ENCODE measurements at regions not wholly inside any gene's neighbourhood (a gene's known extent, or its start where the extent isn't known, plus 50 kb on each side); places are given as distances from the start of the nearest gene placed in this dataset.
A peak's percentile ranks its signal among the peaks of the same experiment; 100 is the strongest.

- TF ChIP-seq, protein P1, sequence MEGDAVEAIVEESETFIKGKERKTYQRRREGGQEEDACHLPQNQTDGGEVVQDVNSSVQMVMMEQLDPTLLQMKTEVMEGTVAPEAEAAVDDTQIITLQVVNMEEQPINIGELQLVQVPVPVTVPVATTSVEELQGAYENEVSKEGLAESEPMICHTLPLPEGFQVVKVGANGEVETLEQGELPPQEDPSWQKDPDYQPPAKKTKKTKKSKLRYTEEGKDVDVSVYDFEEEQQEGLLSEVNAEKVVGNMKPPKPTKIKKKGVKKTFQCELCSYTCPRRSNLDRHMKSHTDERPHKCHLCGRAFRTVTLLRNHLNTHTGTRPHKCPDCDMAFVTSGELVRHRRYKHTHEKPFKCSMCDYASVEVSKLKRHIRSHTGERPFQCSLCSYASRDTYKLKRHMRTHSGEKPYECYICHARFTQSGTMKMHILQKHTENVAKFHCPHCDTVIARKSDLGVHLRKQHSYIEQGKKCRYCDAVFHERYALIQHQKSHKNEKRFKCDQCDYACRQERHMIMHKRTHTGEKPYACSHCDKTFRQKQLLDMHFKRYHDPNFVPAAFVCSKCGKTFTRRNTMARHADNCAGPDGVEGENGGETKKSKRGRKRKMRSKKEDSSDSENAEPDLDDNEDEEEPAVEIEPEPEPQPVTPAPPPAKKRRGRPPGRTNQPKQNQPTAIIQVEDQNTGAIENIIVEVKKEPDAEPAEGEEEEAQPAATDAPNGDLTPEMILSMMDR (IDR thresholded peaks at IDR 0.05; ENCODE audit: unreplicated experiment) = no peak
- no peak overlapping the region for H3K27ac Mint-ChIP-seq (ENCODE audit: unreplicated experiment)
- H3K4me3 Mint-ChIP-seq (ENCODE audit: unreplicated experiment) = peak overlapping the region; percentile 88
- DNase-seq (ENCODE audit: low spot score) = no peak
- no peaks in the 10 kb centered on the region for H3K9me3 Mint-ChIP-seq (ENCODE audit: unreplicated experiment)
- H3K4me1 Mint-ChIP-seq (ENCODE audit: unreplicated experiment) = peaks cover 17% of the 10 kb centered on the region
- H3K27me3 Mint-ChIP-seq (ENCODE audit: unreplicated experiment) = peaks cover 1% of the 10 kb centered on the region
- no peaks in the 10 kb centered on the region for H3K36me3 Mint-ChIP-seq (ENCODE audit: low read depth, unreplicated experiment)
These were observed 630.9 kb downstream of the NYAP2 start for GRCh38 chr2:226030369-226030768.

DNA sequence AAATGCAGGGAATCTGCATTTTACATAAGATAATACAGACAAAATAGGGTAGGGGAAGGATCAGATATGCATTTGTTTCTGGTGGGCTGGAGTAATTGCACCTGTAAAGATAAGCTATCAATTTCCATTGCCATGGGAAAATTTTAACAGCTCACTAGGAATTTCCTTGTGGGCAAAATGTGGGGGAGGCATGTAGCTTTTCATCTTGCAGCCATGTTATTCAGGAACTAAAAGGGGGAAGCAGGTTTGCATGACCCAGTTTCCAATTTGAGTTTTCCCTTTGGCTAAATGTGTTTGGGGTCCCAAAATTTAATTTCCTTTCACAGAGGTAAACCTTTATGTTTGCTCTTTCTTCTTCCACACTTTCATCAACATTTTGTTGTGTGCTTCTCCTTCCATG lies 624.4 kb downstream of the NYAP2 start:
- no peaks in the 10 kb centered on the region for H3K9me3 Mint-ChIP-seq (ENCODE audit: unreplicated experiment)
- no peaks in the 10 kb centered on the region for H3K36me3 Mint-ChIP-seq (ENCODE audit: low read depth, unreplicated experiment)
- H3K27me3 Mint-ChIP-seq (ENCODE audit: unreplicated experiment) = no peaks in the 10 kb centered on the region
- TF ChIP-seq, protein P1 (IDR thresholded peaks at IDR 0.05; ENCODE audit: unreplicated experiment) = no peak
- H3K4me1 Mint-ChIP-seq (ENCODE audit: unreplicated experiment) = no peaks in the 10 kb centered on the region
- DNase-seq (ENCODE audit: low spot score) = no peak
- no peak overlapping the region for H3K4me3 Mint-ChIP-seq (ENCODE audit: unreplicated experiment)
- no peak overlapping the region for H3K27ac Mint-ChIP-seq (ENCODE audit: unreplicated experiment)

DNA sequence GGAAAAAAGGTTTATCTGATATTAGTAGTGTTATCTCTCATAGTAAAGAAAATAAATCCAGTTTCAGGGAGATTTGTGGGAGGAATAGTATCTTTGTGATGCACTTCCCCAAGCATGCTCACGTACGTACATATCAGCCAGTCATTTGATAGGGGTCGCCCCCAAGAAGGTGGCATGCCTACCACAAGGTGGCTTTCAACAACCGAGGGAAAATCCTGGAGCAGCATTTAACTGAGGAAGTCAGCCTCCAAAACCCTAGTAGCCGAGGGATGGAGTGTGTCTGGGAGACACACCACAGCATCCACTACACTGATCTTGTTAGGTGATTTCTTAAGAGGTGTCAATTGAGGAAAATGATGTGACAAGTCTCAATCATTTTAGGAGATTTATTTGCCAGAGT lies 623.9 kb downstream of the NYAP2 start:
- no peak overlapping the region for H3K4me3 Mint-ChIP-seq (ENCODE audit: unreplicated experiment)
- H3K36me3 Mint-ChIP-seq (ENCODE audit: low read depth, unreplicated experiment) = no peaks in the 10 kb centered on the region
- no peaks in the 10 kb centered on the region for H3K4me1 Mint-ChIP-seq (ENCODE audit: unreplicated experiment)
- TF ChIP-seq, protein P1 (IDR thresholded peaks at IDR 0.05; ENCODE audit: unreplicated experiment) = peak; percentile 29
- no peak overlapping the region for H3K27ac Mint-ChIP-seq (ENCODE audit: unreplicated experiment)
- no peaks in the 10 kb centered on the region for H3K9me3 Mint-ChIP-seq (ENCODE audit: unreplicated experiment)
- DNase-seq (ENCODE audit: low spot score) = no peak
- H3K27me3 Mint-ChIP-seq (ENCODE audit: unreplicated experiment) = no peaks in the 10 kb centered on the region

- Mint-ChIP-seq H3K9me3 (ENCODE audit: unreplicated experiment) (no peaks in the 10 kb centered on the region), H3K4me3 (ENCODE audit: unreplicated experiment) (no peak overlapping the region), H3K4me1 (ENCODE audit: unreplicated experiment) (no peaks in the 10 kb centered on the region), H3K27me3 (ENCODE audit: unreplicated experiment) (no peaks in the 10 kb centered on the region), H3K27ac (ENCODE audit: unreplicated experiment) (no peak overlapping the region), H3K36me3 (ENCODE audit: low read depth, unreplicated experiment) (no peaks in the 10 kb centered on the region)
- DNase-seq (ENCODE audit: low spot score) = no peak
- TF ChIP-seq, protein P1 (IDR thresholded peaks at IDR 0.05; ENCODE audit: unreplicated experiment) = no peak
These were observed 621.4 kb downstream of the NYAP2 start for GRCh38 chr2:226020956-226021355.

- Mint-ChIP-seq H3K9me3 (ENCODE audit: unreplicated experiment) (no peaks in the 10 kb centered on the region), H3K4me3 (ENCODE audit: unreplicated experiment) (no peak overlapping the region), H3K36me3 (ENCODE audit: low read depth, unreplicated experiment) (no peaks in the 10 kb centered on the region), H3K27ac (ENCODE audit: unreplicated experiment) (no peak overlapping the region), H3K4me1 (ENCODE audit: unreplicated experiment) (no peaks in the 10 kb centered on the region), H3K27me3 (ENCODE audit: unreplicated experiment) (no peaks in the 10 kb centered on the region)
- DNase-seq (ENCODE audit: low spot score) = no peak
- TF ChIP-seq, protein P1 (IDR thresholded peaks at IDR 0.05; ENCODE audit: unreplicated experiment) = no peak
These were observed 620.7 kb downstream of the NYAP2 start for GRCh38 chr2:226020176-226020575.

All from endothelial cell (in vitro differentiated cells).